Mucosa of rectum (tissue), 2 donors: ENCODE measurements at regions not wholly inside any gene's neighbourhood (a gene's known extent, or its start where the extent isn't known, plus 50 kb on each side); places are given as distances from the start of the nearest gene placed in this dataset.

Experiments
- H3K27ac ChIP-seq, 2 donors: one replicate each; pipeline ENCODE4 v1.7.0; 2013; ENCODE audit warnings: inconsistent platforms in 2 of 2, low read depth in 2 of 2, low read length in 2 of 2
- H3K27me3 ChIP-seq, 2 donors: one replicate each; pipeline ENCODE4 v1.7.0; 2013; ENCODE audit warnings: low read length in 2 of 2; ENCODE audit not compliant: control insufficient read depth in 2 of 2, insufficient read depth in 2 of 2
- H3K36me3 ChIP-seq, 2 donors: one replicate each; pipeline ENCODE4 v1.7.0; 2013; ENCODE audit warnings: low read length in 2 of 2; ENCODE audit not compliant: control insufficient read depth in 2 of 2, insufficient read depth in 2 of 2
- H3K4me1 ChIP-seq, 2 donors: one replicate each; pipeline ENCODE4 v1.7.0; 2013; ENCODE audit warnings: low read length in 2 of 2, mild to moderate bottlenecking in 1 of 2; ENCODE audit not compliant: control insufficient read depth in 2 of 2, insufficient read depth in 2 of 2
- H3K4me3 ChIP-seq, 2 donors: one replicate each; pipeline ENCODE4 v1.7.0; 2013; ENCODE audit warnings: low read length in 2 of 2
- H3K9ac ChIP-seq, 2 donors: one replicate each; pipeline ENCODE4 v1.7.0; 2013; ENCODE audit warnings: low read length in 2 of 2, low read depth in 1 of 2, mild to moderate bottlenecking in 1 of 2
- H3K9me3 ChIP-seq, 2 donors: one replicate each; pipeline ENCODE4 v1.7.0; 2013; ENCODE audit warnings: low read length in 2 of 2; ENCODE audit not compliant: control insufficient read depth in 2 of 2
- donor health status: healthy.
- donor health status: Normal muscosa, but diverticular disease.

GRCh38 chr12:96143827-96144565 lies 50.2 kb upstream of the ELK3 start:
- Histone ChIP-seq H3K9ac (no peak overlapping the region), H3K27me3 (no peaks in the 10 kb centered on the region), H3K4me1 (no peaks in the 10 kb centered on the region), H3K4me3 (no peak overlapping the region), H3K27ac (no peak overlapping the region), H3K36me3 (no peaks in the 10 kb centered on the region), H3K9me3 (no peaks in the 10 kb centered on the region)
